Panc1 (cell line): ENCODE measurements at regions not wholly inside any gene's neighbourhood (a gene's known extent, or its start where the extent isn't known, plus 50 kb on each side); places are given as distances from the start of the nearest gene placed in this dataset.

Source experiments
- CTCF ChIP-seq: fragments of 450-650 bp; IDR thresholded peaks from 2 replicates; pipeline ENCODE4 v1.5.1; 2017; ENCODE audit warnings: mild to moderate bottlenecking
- POLR2AphosphoS5 ChIP-seq: IDR thresholded peaks from 2 replicates; pipeline ENCODE4 v1.6.1; 2012; ENCODE audit warnings: mild to moderate bottlenecking, low read depth, low read length, moderate library complexity

DNA sequence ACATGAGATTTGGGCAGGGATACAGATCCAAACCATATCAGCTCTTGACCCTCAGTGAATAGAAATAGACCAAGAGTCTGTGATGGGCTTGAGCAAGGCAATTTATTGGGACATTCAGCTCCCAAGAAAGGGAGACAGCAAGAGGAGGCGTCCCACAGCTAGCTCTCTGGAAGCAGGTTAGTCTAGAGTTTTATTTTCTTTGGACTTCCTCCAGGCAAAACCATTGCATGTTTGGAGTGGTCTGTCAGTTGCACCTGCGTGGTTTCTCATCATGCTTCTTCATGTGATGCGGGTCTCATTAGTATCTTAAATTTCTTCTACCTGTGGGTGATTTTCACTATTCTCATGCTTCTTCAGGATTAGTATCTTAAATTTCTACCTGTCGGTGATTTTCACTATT, 1530.6 kb downstream of the PLA2G4A start:
- TF ChIP-seq CTCF (no peak), POLR2AphosphoS5 (no peak)
